ENCODE measurements at regions not wholly inside any gene's neighbourhood (a gene's known extent, or its start where the extent isn't known, plus 50 kb on each side); places are given as distances from the start of the nearest gene placed in this dataset.
A peak's percentile ranks its signal among the peaks of the same experiment; 100 is the strongest.

DNA sequence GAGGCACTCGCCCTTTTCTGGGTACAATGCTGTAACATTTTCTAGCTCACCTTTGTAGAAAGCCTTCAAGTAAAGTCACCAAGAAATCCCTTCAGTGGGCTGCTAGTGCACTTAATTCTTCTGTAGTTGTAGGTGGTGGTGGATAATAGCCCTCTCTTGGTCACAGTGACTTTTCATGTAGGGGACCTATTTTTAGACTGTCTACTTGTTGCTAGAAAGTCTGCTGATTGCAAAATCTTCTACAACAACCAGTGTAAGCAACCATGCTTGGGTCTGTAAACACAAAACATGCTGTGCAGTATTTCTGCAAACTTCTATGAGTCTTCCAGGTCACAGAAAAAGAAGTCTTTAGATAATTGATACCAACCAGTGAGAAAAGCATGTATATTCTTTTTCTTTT is 55.6 kb downstream of the PBDC1 start:
- Mint-ChIP-seq H3K9me3 (ENCODE audit: unreplicated experiment) (no peaks in the 10 kb centered on the region), H3K36me3 (ENCODE audit: low read depth, unreplicated experiment) (no peaks in the 10 kb centered on the region), H3K27ac (ENCODE audit: unreplicated experiment) (no peak overlapping the region), H3K4me3 (ENCODE audit: unreplicated experiment) (no peak overlapping the region), H3K27me3 (ENCODE audit: unreplicated experiment) (no peaks in the 10 kb centered on the region), H3K4me1 (ENCODE audit: unreplicated experiment) (no peaks in the 10 kb centered on the region)
- no peak for DNase-seq (ENCODE audit: low spot score)
- TF ChIP-seq, protein P1, sequence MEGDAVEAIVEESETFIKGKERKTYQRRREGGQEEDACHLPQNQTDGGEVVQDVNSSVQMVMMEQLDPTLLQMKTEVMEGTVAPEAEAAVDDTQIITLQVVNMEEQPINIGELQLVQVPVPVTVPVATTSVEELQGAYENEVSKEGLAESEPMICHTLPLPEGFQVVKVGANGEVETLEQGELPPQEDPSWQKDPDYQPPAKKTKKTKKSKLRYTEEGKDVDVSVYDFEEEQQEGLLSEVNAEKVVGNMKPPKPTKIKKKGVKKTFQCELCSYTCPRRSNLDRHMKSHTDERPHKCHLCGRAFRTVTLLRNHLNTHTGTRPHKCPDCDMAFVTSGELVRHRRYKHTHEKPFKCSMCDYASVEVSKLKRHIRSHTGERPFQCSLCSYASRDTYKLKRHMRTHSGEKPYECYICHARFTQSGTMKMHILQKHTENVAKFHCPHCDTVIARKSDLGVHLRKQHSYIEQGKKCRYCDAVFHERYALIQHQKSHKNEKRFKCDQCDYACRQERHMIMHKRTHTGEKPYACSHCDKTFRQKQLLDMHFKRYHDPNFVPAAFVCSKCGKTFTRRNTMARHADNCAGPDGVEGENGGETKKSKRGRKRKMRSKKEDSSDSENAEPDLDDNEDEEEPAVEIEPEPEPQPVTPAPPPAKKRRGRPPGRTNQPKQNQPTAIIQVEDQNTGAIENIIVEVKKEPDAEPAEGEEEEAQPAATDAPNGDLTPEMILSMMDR (IDR thresholded peaks at IDR 0.05; ENCODE audit: unreplicated experiment), result no peak

DNA sequence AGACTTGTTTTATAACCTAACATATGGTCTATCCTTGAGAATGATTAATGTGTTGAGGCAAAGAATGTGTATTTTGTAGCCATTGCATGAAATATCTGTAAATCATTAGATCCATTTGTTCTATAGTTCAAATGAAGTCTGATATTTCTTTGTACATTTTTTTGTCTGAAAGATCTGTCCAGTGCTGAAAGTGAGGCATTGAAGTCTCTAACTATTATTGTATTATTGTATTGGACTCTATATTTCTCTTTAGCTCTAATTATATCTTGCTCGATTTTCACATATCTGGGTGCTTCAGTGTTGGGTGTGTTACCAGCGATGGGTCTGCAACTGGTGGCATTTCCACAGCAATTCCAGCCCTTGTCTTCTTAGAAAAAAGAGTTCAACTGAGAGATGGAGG is 76.0 kb downstream of the PBDC1 start:
- no peaks in the 10 kb centered on the region for H3K36me3 Mint-ChIP-seq (ENCODE audit: low read depth, unreplicated experiment)
- TF ChIP-seq, protein P1 (IDR thresholded peaks at IDR 0.05; ENCODE audit: unreplicated experiment), result no peak
- H3K4me1 Mint-ChIP-seq (ENCODE audit: unreplicated experiment), result no peaks in the 10 kb centered on the region
- no peaks in the 10 kb centered on the region for H3K9me3 Mint-ChIP-seq (ENCODE audit: unreplicated experiment)
- DNase-seq (ENCODE audit: low spot score), result no peak
- no peak overlapping the region for H3K4me3 Mint-ChIP-seq (ENCODE audit: unreplicated experiment)
- H3K27ac Mint-ChIP-seq (ENCODE audit: unreplicated experiment), result no peak overlapping the region
- H3K27me3 Mint-ChIP-seq (ENCODE audit: unreplicated experiment), result no peaks in the 10 kb centered on the region

- peak; percentile 34 for DNase-seq (ENCODE audit: low spot score)
Observed at GRCh38 chrX:76253432-76253831, 80.6 kb downstream of the PBDC1 start.

GRCh38 chrX:76279007-76279406 is 106.1 kb downstream of the PBDC1 start:
- no peaks in the 10 kb centered on the region for H3K4me1 Mint-ChIP-seq (ENCODE audit: unreplicated experiment)
- peak; percentile 38 for DNase-seq (ENCODE audit: low spot score)
- no peak overlapping the region for H3K27ac Mint-ChIP-seq (ENCODE audit: unreplicated experiment)
- no peaks in the 10 kb centered on the region for H3K27me3 Mint-ChIP-seq (ENCODE audit: unreplicated experiment)
- H3K4me3 Mint-ChIP-seq (ENCODE audit: unreplicated experiment), result no peak overlapping the region
- no peaks in the 10 kb centered on the region for H3K36me3 Mint-ChIP-seq (ENCODE audit: low read depth, unreplicated experiment)
- TF ChIP-seq, protein P1 (IDR thresholded peaks at IDR 0.05; ENCODE audit: unreplicated experiment), result peak; percentile 30
- no peaks in the 10 kb centered on the region for H3K9me3 Mint-ChIP-seq (ENCODE audit: unreplicated experiment)

More at GRCh38 chrX:76253432-76253831, 80.6 kb downstream of the PBDC1 start:
- Mint-ChIP-seq H3K36me3 (ENCODE audit: low read depth, unreplicated experiment) (no peaks in the 10 kb centered on the region), H3K4me1 (ENCODE audit: unreplicated experiment) (no peaks in the 10 kb centered on the region), H3K9me3 (ENCODE audit: unreplicated experiment) (no peaks in the 10 kb centered on the region), H3K27me3 (ENCODE audit: unreplicated experiment) (no peaks in the 10 kb centered on the region), H3K27ac (ENCODE audit: unreplicated experiment) (no peak overlapping the region), H3K4me3 (ENCODE audit: unreplicated experiment) (no peak overlapping the region)
- TF ChIP-seq, protein P1 (IDR thresholded peaks at IDR 0.05; ENCODE audit: unreplicated experiment), result no peak
